Fibroblast of villous mesenchyme (primary cell): ENCODE measurements at regions not wholly inside any gene's neighbourhood (a gene's known extent, or its start where the extent isn't known, plus 50 kb on each side); places are given as distances from the start of the nearest gene placed in this dataset.

Source experiments
- DNase-seq: peaks from one replicate; pipeline ENCODE4 v3.0.0-alpha.2; 2010; ENCODE audit warnings: low read depth
- H3K4me3 ChIP-seq: 2 replicates; pipeline ENCODE4 v1.5.1; 2011; ENCODE audit warnings: low read depth, mild to moderate bottlenecking, low read length
- TF ChIP-seq, protein P1 (sequence below): IDR thresholded peaks from 2 replicates; pipeline ENCODE4 v1.5.1; 2012; ENCODE audit warnings: low read depth, mild to moderate bottlenecking, low read length; ENCODE audit not compliant: insufficient read depth

- TF ChIP-seq, protein P1, sequence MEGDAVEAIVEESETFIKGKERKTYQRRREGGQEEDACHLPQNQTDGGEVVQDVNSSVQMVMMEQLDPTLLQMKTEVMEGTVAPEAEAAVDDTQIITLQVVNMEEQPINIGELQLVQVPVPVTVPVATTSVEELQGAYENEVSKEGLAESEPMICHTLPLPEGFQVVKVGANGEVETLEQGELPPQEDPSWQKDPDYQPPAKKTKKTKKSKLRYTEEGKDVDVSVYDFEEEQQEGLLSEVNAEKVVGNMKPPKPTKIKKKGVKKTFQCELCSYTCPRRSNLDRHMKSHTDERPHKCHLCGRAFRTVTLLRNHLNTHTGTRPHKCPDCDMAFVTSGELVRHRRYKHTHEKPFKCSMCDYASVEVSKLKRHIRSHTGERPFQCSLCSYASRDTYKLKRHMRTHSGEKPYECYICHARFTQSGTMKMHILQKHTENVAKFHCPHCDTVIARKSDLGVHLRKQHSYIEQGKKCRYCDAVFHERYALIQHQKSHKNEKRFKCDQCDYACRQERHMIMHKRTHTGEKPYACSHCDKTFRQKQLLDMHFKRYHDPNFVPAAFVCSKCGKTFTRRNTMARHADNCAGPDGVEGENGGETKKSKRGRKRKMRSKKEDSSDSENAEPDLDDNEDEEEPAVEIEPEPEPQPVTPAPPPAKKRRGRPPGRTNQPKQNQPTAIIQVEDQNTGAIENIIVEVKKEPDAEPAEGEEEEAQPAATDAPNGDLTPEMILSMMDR = no peak
- DNase-seq = no peak
- no peak overlapping the region for H3K4me3 ChIP-seq
Measured at GRCh38 chr7:157467496-157468212, 130.8 kb downstream of the DNAJB6 start.

GRCh38 chr7:157468221-157469111, 131.7 kb downstream of the DNAJB6 start:
- H3K4me3 ChIP-seq = no peak overlapping the region
- no peak for DNase-seq
- TF ChIP-seq, protein P1 = no peak

DNA sequence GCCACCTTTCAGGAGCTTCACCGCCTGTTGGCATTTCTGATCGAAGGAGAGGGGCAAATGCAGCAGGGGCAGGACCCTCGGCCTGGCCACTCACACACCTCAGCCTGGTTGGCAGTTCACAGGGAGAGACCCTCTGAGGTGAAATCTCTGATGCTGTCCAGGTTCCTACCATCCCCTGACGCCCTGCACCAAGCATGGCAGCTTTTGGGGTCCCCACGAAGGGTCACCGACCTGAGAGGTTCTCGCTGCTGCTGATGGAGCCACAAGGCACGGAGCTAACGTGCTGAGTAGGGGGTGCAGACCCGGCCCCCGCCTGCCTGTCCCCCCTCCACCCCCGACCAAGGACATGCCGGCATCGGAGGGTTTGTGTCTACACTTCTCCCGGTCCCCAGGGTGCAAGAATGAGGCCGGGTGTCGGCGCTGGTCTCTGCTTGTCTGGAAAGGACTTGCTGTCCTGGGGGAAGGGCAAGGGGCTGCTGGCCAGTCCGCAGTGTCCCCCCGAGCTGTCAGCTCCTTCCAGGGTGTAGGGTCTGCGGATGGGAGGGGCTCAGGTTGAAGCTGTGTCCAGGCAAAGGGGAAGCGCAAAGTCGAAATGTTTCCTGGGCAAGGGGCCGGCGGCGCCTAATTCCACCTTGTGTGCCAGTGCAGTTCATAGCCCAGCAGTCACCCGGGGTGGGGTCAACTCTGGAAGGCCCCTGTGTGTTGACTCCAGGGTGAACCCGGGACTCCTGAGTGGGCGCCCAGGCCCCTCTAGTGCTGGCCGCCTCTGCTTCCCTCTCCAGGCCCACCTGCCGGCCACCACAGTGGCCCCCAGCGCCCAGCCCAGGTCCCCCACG, 132.6 kb downstream of the DNAJB6 start:
- DNase-seq = no peak
- no peak overlapping the region for H3K4me3 ChIP-seq
- TF ChIP-seq, protein P1 = no peak

GRCh38 chr7:157470017-157470322, 133.2 kb downstream of the DNAJB6 start:
- TF ChIP-seq, protein P1 = no peak
- no peak for DNase-seq
- no peak overlapping the region for H3K4me3 ChIP-seq

DNA sequence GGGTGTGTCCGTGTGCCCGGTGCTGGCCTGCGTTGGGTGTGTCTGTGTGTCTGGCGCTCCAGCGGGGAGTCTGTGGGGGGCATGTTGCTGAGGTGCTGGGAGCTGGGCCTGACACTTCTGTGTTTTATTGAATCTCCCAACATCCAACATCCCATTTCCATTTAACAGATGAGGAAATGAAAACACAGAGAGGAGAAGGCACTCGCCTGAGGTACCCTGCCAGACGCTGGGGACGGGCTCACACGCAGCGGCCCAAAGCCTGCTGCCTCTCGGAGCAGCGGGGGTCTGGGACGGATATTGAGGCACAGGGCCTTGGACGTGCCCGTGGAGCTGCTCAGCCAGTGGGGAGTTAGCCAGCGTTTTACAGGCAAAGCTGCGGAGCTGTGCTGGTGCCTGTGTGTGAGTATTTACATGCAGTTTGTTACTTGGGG, 133.9 kb downstream of the DNAJB6 start:
- TF ChIP-seq, protein P1 = no peak
- DNase-seq = no peak
- no peak overlapping the region for H3K4me3 ChIP-seq

DNA sequence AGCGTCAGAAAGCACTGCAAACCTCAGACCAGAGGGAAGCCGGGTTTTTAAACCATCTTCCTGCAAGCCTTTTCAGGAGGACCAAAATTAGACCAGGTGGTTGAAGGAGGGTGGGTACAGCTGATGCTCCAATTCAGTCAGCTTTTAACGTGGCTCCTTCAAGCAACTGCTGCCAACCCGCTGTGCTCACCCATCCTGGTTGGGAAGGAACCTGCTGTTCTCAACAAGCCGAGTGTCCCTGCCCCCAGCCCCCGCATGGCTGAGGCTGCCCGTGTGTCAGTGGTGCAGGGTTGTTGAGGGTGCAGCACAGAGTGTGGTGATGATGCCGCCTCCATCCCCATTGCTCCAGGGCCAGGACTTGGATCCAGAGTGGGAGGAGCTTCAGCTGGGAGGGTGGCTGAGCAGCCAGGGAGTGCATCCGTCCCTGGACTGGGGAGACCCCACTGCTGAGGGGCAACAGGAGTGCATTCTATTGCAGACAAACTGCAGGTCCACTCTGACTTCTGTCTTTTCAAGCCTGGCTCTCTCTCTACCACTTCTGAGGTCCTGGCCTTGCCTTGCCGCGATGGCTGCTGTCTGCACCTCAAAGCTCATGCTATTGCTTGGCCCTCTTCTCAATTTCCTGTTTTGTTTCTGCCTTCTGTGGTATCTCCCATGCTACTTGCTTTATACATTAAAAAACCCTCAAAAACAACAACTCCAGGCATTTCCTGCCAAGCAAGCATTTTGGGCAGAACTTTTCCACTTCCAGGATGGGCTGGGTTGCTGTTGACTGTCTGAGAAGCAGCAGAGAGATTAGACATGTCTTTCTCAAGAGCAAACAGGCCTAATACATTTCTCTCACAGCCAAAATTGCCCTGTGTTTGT, 134.7 kb downstream of the DNAJB6 start:
- TF ChIP-seq, protein P1 = no peak
- no peak for DNase-seq
- no peak overlapping the region for H3K4me3 ChIP-seq
